ENCODE measurements at regions not wholly inside any gene's neighbourhood (a gene's known extent, or its start where the extent isn't known, plus 50 kb on each side); places are given as distances from the start of the nearest gene placed in this dataset.
"Not testable (repeated sequence)": the region's sequence is repeated elsewhere in the genome, so short reads cannot be mapped to it uniquely, and the experiment has no call there.

- DNase-seq (ENCODE audit: low read depth), result peak; percentile 3
These were observed 467.5 kb upstream of the CXADR start for GRCh38 chr21:17045214-17045853.

DNA sequence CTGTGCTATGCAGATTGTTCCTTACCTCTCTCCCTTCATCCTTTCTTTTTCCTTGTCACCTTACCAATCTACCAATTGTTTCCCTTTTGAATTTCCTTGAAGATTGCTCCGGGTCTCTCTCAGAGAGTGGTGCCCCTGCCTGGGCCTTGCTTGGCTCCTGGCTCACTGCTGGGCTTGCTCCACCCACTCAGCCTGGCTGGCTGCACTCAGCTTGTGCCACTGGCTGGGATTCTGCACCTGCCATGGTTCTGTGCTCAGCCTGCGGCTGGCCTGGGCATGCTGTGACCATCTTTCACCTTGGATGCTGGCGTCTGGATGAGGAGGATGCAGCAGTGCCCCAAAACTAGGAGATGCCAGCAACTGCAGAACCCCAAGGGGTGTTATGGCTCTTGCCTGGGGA is 463.9 kb upstream of the CXADR start:
- no peak for DNase-seq (ENCODE audit: low read depth)

GRCh38 chr21:17050156-17050555 is 462.7 kb upstream of the CXADR start:
- DNase-seq (ENCODE audit: low read depth), result no peak

DNA sequence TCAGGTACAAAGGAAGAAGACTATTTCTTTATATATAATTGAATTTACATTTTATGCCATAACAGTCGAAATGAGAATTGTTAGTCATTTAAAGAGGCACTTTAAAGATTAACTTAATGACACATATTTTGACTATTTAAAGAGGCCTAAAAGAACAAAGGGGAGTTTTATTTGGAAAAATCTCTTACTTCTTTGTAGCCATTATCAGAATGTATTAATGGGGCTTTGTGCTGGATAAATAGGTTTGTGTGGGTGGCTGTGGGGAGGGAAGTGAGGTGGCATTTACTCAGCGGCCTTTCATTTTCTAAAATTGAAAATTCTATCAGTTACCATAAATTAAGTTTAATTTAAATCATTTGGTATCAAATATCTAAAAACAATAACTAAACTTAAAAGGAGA is 462.2 kb upstream of the CXADR start:
- DNase-seq (ENCODE audit: low read depth), result no peak

- DNase-seq (ENCODE audit: low read depth), result no peak
These were observed 461.8 kb upstream of the CXADR start for GRCh38 chr21:17051054-17051453.

DNA sequence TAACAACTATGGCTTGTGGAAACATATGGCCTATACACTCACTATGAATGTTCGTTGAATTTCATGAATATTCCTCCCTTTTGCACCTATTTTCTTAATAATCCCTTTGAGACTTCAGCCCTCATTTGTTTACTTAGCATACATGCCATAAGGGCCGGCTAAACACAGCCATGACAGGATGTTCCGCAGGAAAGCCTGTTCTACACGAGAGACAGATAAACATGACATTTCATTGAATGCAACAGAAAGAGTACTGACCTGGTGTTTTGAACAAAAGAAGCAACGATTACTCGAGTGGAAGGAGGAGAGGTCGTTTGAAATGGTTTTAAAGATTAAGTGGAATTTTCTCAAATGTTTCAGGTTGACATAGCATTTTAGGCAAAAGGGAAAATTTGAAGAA is 459.5 kb upstream of the CXADR start:
- no peak for DNase-seq (ENCODE audit: low read depth)

DNA sequence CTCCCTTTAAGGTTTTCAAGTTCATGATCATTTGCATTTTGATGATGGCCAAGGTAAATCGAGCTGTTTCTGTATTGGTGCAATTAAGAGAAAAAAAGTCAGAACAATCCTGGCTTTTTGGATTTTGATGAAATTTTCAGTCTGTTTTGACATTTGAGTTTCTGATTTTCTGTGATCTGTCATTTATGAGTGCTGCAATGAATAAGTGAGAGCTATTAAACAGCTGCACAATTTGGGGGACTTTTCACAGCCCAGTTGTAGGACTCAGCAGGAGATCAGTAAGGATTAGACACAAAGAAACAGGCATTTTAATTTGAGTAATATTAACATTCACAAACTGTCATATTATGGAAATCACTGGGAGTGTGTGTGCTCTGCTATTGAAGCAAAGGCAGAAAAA is 452.9 kb upstream of the CXADR start:
- DNase-seq (ENCODE audit: low read depth), result no peak

DNA sequence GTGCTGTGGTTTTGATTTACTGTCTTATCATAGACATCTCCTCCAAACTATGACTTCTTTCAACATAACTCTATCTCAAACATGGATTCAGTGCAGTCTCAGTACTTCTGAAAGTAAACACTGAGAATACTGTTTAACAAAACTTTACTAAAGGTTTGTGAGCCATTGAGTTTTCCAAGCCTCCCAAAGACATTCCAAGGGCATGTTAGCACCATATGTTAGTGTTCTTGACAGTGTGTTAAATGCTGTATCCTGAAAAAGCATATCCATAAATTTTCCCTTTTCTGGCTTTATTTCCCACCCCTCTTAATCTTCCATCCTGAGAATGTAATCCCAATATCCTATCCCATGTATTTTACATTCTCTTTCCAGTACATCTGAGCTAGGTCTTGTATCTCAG is 446.8 kb upstream of the CXADR start:
- DNase-seq (ENCODE audit: low read depth), result no peak

- DNase-seq (ENCODE audit: low read depth), result no peak
These were observed 441.8 kb upstream of the CXADR start for GRCh38 chr21:17071093-17071492.

- DNase-seq (ENCODE audit: low read depth), result no peak
These were observed 431.6 kb upstream of the CXADR start for GRCh38 chr21:17081193-17081592.

DNA sequence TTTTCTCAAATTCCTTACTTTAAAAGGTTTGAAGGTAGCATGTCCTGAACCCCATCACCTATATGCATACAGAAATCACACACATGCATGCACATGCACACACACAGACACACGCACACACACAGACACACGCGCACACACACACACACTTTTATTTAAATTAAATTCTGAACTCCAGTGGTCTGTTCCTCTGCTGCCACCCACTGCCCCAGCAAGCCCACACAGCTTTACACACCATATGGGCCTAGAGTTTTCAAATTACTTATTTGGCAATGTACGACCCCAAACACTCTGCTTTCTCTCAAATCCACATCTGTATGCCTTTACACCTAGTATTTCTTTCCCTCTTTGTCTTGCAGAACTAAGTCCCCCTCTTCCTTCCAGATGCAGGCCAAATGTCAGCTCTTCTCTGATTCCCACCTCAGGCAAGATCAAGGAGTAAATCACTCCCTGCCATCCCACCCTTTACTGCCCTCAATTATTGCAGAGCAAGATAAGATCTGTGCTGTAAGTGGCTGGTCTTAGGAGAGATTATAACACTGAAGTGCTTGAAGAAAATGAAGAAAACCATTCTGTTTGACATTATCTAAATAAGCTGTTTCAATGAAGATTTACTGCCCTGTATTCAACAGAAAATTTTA is 429.9 kb upstream of the CXADR start:
- no peak for DNase-seq (ENCODE audit: low read depth)

DNA sequence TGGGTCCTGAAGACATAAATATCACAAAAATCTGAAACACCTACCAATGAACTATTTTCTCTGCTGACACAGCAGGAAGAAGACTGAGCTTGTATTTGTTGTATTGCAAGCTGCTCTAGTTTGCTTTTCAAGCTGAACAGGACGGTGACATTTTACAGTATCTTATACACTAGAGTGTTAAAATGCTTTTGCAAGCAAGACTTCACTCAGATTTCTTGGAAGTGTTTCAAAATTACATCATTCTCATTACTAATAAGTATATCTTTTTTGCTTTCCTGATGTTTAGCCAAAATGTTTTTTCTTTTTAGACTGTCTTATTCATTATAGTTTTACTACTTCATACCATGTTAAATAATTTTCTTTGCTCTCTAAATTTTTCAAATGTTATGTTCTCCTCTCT is 427.1 kb upstream of the CXADR start:
- no peak for DNase-seq (ENCODE audit: low read depth)

GRCh38 chr21:17088500-17088899 is 424.3 kb upstream of the CXADR start:
- DNase-seq (ENCODE audit: low read depth), result no peak

DNA sequence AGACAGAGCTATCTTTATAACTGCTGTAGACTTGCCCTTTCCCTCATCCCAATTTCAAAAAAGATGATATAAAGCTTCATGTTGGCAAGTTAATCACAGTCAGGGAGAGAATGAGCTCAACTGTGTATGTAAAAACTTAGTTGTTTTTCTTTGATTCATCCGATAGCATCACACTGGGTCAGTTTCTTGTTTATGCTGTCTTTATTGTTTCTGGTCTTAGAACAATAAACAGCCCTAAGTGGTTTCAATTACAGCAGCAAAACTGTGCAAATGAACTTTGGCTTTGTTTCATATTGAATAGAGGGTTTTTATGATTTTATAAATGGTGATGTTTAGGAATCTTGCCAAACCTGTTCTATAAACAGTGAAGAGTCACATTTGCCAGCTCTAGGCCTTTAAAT is 423.8 kb upstream of the CXADR start:
- DNase-seq (ENCODE audit: low read depth), result no peak

GRCh38 chr21:17101696-17102095 is 411.1 kb upstream of the CXADR start:
- DNase-seq (ENCODE audit: low read depth), result no peak

GRCh38 chr21:17105932-17106331 is 406.9 kb upstream of the CXADR start:
- DNase-seq (ENCODE audit: low read depth), result no peak

DNA sequence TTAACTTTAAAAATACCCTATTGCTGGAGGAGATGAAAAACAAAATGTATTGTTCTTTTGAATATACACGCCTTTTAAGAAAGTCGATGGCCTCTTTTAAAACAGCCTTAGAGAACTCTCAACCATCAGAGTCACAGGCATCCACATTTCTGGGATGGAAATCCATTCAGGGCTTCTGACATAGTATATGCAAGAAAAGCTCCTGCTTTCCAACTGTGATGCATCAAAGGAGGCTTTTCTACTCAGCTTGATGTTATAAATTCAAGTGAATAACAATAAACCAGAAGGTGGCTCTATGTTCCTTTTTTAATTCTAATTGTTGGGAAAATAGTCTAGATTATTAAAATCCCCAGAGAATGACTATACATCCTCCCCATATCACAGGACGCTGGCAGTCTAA is 398.8 kb upstream of the CXADR start:
- no peak for DNase-seq (ENCODE audit: low read depth)

- DNase-seq (ENCODE audit: low read depth), result no peak
These were observed 394.0 kb upstream of the CXADR start for GRCh38 chr21:17118638-17119384.

- no peak for DNase-seq (ENCODE audit: low read depth)
These were observed 393.2 kb upstream of the CXADR start for GRCh38 chr21:17119466-17120297.

DNA sequence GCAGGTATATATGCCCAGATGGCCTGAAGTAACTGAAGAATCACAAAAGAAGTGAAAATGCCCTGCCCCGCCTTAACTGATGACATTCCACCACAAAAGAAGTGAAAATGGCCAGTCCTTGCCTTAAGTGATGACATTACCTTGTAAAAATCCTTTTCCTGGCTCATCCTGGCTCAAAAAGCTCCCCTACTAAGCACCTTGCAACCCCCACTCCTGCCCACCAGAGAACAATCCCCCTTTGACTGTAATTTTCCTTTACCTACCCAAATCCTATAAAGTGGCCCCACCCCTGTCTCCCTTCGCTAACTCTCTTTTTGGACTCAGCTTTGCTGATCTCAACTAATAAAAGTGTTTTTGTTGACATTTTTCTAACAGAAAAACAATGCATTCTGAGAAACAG is 385.4 kb upstream of the CXADR start:
- not testable (repeated sequence) for DNase-seq (ENCODE audit: low read depth)

GRCh38 chr21:17128132-17128531 is 384.7 kb upstream of the CXADR start:
- no peak for DNase-seq (ENCODE audit: low read depth)

DNA sequence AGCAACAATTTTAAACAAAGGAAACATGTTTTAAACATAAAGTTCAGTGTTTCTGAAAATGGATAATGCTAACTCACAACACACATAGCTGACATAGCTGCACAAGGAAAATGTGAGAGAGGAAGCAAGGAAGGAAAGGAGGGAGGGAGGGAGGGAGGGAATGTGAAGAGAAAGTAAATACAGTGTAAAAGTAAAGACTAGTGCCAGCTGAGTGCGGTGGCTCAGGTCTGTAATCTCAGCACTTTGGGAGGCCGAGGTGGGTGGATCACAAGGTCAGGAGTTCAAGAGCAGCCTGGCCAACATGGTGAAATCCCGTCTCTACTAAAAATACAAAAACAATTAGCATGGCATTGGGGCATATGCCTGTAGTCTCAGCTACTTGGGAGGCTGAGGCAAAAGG is 373.7 kb upstream of the CXADR start:
- DNase-seq (ENCODE audit: low read depth), result not testable (repeated sequence)

DNA sequence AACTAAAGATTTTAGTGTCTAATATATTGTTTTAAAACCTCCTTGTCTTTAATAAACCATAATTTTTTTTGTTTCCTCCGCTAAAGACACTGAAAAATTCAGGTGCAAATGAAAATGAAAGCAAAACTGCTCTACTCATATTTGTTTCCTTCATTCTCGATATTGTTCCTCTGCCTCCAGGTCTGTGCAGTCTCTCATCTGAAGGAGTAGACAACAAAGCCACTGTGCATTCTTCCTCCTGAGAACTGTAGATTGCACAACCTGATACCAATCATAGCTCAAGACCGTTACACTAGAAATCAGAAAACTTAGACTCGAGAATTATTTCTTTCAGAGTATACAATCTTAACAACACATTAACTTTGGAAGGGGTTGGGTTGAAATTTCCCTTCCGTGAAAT is 373.1 kb upstream of the CXADR start:
- no peak for DNase-seq (ENCODE audit: low read depth)
